Vagina (tissue), 2 donors: ENCODE measurements at regions not wholly inside any gene's neighbourhood (a gene's known extent, or its start where the extent isn't known, plus 50 kb on each side); places are given as distances from the start of the nearest gene placed in this dataset.
"Not testable (repeated sequence)": the region's sequence is repeated elsewhere in the genome, so short reads cannot be mapped to it uniquely, and the experiment has no call there.

Experiments
- DNase-seq, 2 donors: peaks; one replicate each; pipeline ENCODE4 v3.0.0-alpha.2; 2017; ENCODE audit errors: extremely low spot score in 2 of 2
- H3K27ac ChIP-seq: fragments of 200-600 bp; sonication (generic); one replicate; pipeline ENCODE4 v1.5.1; 2019
- H3K27me3 ChIP-seq: fragments of 200-600 bp; sonication (generic); one replicate; pipeline ENCODE4 v1.5.1; 2019
- H3K36me3 ChIP-seq, 2 donors: fragments of 200-600 bp; sonication (generic); one replicate each; pipeline ENCODE4 v1.5.1; 2017 to 2019
- H3K4me1 ChIP-seq: fragments of 200-600 bp; sonication (generic); one replicate; pipeline ENCODE4 v1.5.1; 2019
- H3K4me3 ChIP-seq, 2 donors: fragments of 200-600 bp; sonication (generic); 1 replicate in 1 of 2; 2 replicates in 1 of 2; pipeline ENCODE4 v1.5.1; 2016 to 2019
- H3K9me3 ChIP-seq: fragments of 200-600 bp; sonication (generic); one replicate; pipeline ENCODE4 v1.5.1; 2019
- CTCF ChIP-seq, 3 experiments: fragments of 450-650 bp in 2 of 3; fragments of 200-600 bp in 1 of 3; sonication (generic) in 1 of 3; IDR thresholded peaks; one replicate each; pipeline ENCODE4 v1.5.1; 2017 to 2019; ENCODE audit warnings: antibody characterized with exemption in 3 of 3, mild to moderate bottlenecking in 2 of 3, moderate library complexity in 2 of 3
- POLR2A ChIP-seq, 2 donors: fragments of 450-650 bp; IDR thresholded peaks; one replicate each; pipeline ENCODE4 v1.6.1; 2017; ENCODE audit warnings: antibody characterized with exemption in 2 of 2, mild to moderate bottlenecking in 2 of 2, moderate library complexity in 2 of 2
- POLR2AphosphoS5 ChIP-seq, 2 donors: sonication (generic); formaldehyde crosslinking; IDR thresholded peaks; one replicate each; pipeline ENCODE4 v1.9.0; 2017; ENCODE audit warnings: antibody characterized with exemption in 2 of 2, mild to moderate bottlenecking in 2 of 2, low read depth in 1 of 2; ENCODE audit not compliant: insufficient read depth in 1 of 2
- intact Hi-C: fragments of 100-400 bp; cut with DNase I; formaldehyde crosslinking; loops from one replicate; pipeline ENCODE4 v1.15.1; 2023

- Histone ChIP-seq H3K4me1 (no peaks in the 10 kb centered on the region), H3K27ac (no peak overlapping the region), H3K9me3 (no peaks in the 10 kb centered on the region), H3K36me3 (no peaks in the 10 kb centered on the region), H3K4me3 (no peak overlapping the region), H3K27me3 (no peaks in the 10 kb centered on the region)
- intact Hi-C loops = no loop called here
- TF ChIP-seq POLR2A (IDR thresholded peaks at IDR 0.05) (no peak), POLR2AphosphoS5 (IDR thresholded peaks at IDR 0.05; ENCODE audit: insufficient read depth in 1 of 2, low read depth in 1 of 2) (no peak), CTCF (IDR thresholded peaks at IDR 0.05) (no peak)
- peak in 1 of 2 donors; percentile 11 for DNase-seq
Measured at GRCh38 chr12:129994634-129995033, 90.8 kb upstream of the TMEM132D start.

- Histone ChIP-seq H3K36me3 (no peaks in the 10 kb centered on the region), H3K4me3 (no peak overlapping the region), H3K4me1 (no peaks in the 10 kb centered on the region), H3K27me3 (no peaks in the 10 kb centered on the region), H3K27ac (no peak overlapping the region), H3K9me3 (no peaks in the 10 kb centered on the region)
- peak in 1 of 2 donors; percentile 29 for DNase-seq
- intact Hi-C loops = no loop called here
- TF ChIP-seq POLR2A (IDR thresholded peaks at IDR 0.05) (no peak), POLR2AphosphoS5 (IDR thresholded peaks at IDR 0.05; ENCODE audit: insufficient read depth in 1 of 2, low read depth in 1 of 2) (no peak), CTCF (IDR thresholded peaks at IDR 0.05) (no peak)
Measured at GRCh38 chr12:129997239-129997638, 93.4 kb upstream of the TMEM132D start.

GRCh38 chr12:130004310-130004877 is 100.6 kb upstream of the TMEM132D start:
- H3K4me1 ChIP-seq, H3K27me3 ChIP-seq, H3K4me3 ChIP-seq, intact Hi-C loops, H3K9me3 ChIP-seq, H3K36me3 ChIP-seq, H3K27ac ChIP-seq, DNase-seq: not testable (repeated sequence)

- Histone ChIP-seq H3K4me1 (no peaks in the 10 kb centered on the region), H3K27ac (no peak overlapping the region), H3K27me3 (no peaks in the 10 kb centered on the region), H3K9me3 (no peaks in the 10 kb centered on the region), H3K36me3 (no peaks in the 10 kb centered on the region), H3K4me3 (no peak overlapping the region)
- TF ChIP-seq POLR2AphosphoS5 (IDR thresholded peaks at IDR 0.05; ENCODE audit: insufficient read depth in 1 of 2, low read depth in 1 of 2) (no peak), CTCF (IDR thresholded peaks at IDR 0.05) (no peak), POLR2A (IDR thresholded peaks at IDR 0.05) (no peak)
- intact Hi-C loops = no loop called here
- no peak for DNase-seq
Measured at GRCh38 chr12:130007771-130008170, 103.9 kb upstream of the TMEM132D start.

GRCh38 chr12:130008241-130008640 is 104.4 kb upstream of the TMEM132D start:
- intact Hi-C loops = no loop called here
- Histone ChIP-seq H3K4me3 (no peak overlapping the region), H3K36me3 (no peaks in the 10 kb centered on the region), H3K4me1 (no peaks in the 10 kb centered on the region), H3K27ac (no peak overlapping the region), H3K27me3 (no peaks in the 10 kb centered on the region), H3K9me3 (no peaks in the 10 kb centered on the region)
- DNase-seq = peak in 1 of 2 donors; percentile 65
- TF ChIP-seq CTCF (IDR thresholded peaks at IDR 0.05) (no peak), POLR2AphosphoS5 (IDR thresholded peaks at IDR 0.05; ENCODE audit: insufficient read depth in 1 of 2, low read depth in 1 of 2) (no peak), POLR2A (IDR thresholded peaks at IDR 0.05) (no peak)
